ENCODE measurements at regions not wholly inside any gene's neighbourhood (a gene's known extent, or its start where the extent isn't known, plus 50 kb on each side); places are given as distances from the start of the nearest gene placed in this dataset.

DNA sequence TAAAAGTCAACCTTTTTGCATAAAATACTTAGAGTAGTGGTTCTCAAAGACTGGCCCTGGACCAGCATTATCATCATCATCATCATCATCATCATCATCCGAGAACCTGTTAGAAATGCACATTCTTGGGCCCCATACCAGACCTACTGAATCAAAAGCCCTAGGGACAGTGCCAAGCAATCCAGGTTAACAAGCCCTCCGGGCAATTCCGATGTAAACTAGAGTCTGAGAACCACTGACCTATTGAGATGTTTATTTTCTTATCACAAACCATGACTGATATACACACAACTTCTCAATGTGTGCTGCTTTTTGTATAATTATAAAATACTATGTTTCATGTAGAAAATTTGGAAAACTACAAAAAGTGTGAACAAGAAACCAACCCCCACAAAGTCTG lies 133.4 kb upstream of the GATB start:
- no peak for DNase-seq (ENCODE audit: extremely low spot score)
- CTCF ChIA-PET, result no interaction called here
- POLR2A ChIA-PET, result no interaction called here
- TF ChIP-seq, protein P1, sequence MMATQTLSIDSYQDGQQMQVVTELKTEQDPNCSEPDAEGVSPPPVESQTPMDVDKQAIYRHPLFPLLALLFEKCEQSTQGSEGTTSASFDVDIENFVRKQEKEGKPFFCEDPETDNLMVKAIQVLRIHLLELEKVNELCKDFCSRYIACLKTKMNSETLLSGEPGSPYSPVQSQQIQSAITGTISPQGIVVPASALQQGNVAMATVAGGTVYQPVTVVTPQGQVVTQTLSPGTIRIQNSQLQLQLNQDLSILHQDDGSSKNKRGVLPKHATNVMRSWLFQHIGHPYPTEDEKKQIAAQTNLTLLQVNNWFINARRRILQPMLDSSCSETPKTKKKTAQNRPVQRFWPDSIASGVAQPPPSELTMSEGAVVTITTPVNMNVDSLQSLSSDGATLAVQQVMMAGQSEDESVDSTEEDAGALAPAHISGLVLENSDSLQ (IDR thresholded peaks at IDR 0.05), result no peak
- TF ChIP-seq TARDBP (IDR thresholded peaks at IDR 0.05) (no peak), LEF1 (IDR thresholded peaks at IDR 0.05; ENCODE audit: borderline replicate concordance) (no peak), NFRKB (IDR thresholded peaks at IDR 0.05) (no peak), FOXM1 (IDR thresholded peaks at IDR 0.05; ENCODE audit: borderline replicate concordance) (no peak), L3MBTL2 (conservative IDR thresholded peaks at IDR 0.05) (no peak), ELF4 (IDR thresholded peaks at IDR 0.05) (no peak), FOXK2 (IDR thresholded peaks at IDR 0.05) (no peak), ARNT (IDR thresholded peaks at IDR 0.05) (no peak), ZNF384 (IDR thresholded peaks at IDR 0.05) (no peak), CTBP1 (IDR thresholded peaks at IDR 0.05; ENCODE audit: borderline replicate concordance) (no peak), BHLHE40 (IDR thresholded peaks at IDR 0.05; ENCODE audit: borderline replicate concordance) (no peak), HDGF (IDR thresholded peaks at IDR 0.05; ENCODE audit: borderline replicate concordance) (no peak)

DNA sequence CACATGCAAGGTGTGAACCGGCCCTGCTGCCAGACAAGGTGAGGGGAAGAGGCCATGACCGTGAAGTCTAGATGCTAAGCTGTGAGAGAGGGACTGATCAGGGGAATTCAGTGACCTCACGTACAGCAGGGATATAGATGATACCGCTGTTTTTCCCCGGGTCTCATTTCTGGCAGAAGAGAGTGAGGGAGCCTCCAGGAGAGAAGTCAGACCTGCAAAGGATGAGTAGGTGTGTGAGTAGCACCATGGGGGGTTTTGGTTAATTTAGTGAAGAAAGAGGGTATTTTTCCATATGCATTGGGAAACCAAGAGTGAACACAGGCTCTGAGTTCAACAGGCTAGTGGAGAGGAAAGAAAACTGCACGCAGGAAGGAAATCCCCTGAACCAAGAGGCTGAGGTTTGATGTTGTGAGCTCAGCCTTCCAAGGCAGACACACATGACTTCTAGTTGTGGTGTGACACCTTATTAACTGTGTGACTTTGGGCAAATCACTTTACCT lies 127.6 kb upstream of the GATB start:
- no peak for TF ChIP-seq SP1 (IDR thresholded peaks at IDR 0.05)
- TF ChIP-seq LEF1 (IDR thresholded peaks at IDR 0.05; ENCODE audit: borderline replicate concordance), result no peak
- TF ChIP-seq HDGF (IDR thresholded peaks at IDR 0.05; ENCODE audit: borderline replicate concordance), result no peak
- TF ChIP-seq ZNF384 (IDR thresholded peaks at IDR 0.05), result no peak
- no peak for TF ChIP-seq L3MBTL2 (conservative IDR thresholded peaks at IDR 0.05)
- TF ChIP-seq FOXA1 (IDR thresholded peaks at IDR 0.05), result no peak
- no peak for TF ChIP-seq NFRKB (IDR thresholded peaks at IDR 0.05)
- TF ChIP-seq FOXK2 (IDR thresholded peaks at IDR 0.05), result no peak
- TF ChIP-seq CTBP1 (IDR thresholded peaks at IDR 0.05; ENCODE audit: borderline replicate concordance), result no peak
- TF ChIP-seq FOXM1 (IDR thresholded peaks at IDR 0.05; ENCODE audit: borderline replicate concordance), result no peak
- TF ChIP-seq BHLHE40 (IDR thresholded peaks at IDR 0.05; ENCODE audit: borderline replicate concordance), result no peak
- DNase-seq (ENCODE audit: extremely low spot score), result no peak
- ChIA-PET CTCF (no interaction called here), POLR2A (no interaction called here)

DNA sequence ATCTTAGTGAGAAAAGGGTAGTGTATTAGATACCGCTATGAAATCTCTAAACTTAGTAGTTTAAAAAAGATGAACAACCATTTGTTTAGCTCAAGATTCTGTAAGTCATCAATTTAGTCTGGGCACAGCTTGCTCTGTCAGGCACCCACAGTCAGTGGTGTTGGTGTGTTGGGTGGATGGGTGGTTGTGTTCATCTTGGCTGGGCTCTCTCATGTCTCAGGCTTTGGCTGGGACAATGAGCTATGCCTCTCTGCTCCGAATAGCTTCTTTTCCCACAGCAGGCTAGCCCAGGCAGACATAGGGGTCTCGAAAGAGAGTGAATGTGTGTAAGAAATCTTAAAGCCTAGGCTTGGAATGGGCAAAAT lies 127.0 kb upstream of the GATB start:
- no peak for TF ChIP-seq ELF4 (IDR thresholded peaks at IDR 0.05)
- CTCF ChIA-PET, result interaction anchor here (0.6 kb wide), 1 partner anchor 17 kb away, joined by 3 read pairs; no protein-coding TSS in a partner anchor
- DNase-seq (ENCODE audit: extremely low spot score), result no peak
- POLR2A ChIA-PET, result no interaction called here

DNA sequence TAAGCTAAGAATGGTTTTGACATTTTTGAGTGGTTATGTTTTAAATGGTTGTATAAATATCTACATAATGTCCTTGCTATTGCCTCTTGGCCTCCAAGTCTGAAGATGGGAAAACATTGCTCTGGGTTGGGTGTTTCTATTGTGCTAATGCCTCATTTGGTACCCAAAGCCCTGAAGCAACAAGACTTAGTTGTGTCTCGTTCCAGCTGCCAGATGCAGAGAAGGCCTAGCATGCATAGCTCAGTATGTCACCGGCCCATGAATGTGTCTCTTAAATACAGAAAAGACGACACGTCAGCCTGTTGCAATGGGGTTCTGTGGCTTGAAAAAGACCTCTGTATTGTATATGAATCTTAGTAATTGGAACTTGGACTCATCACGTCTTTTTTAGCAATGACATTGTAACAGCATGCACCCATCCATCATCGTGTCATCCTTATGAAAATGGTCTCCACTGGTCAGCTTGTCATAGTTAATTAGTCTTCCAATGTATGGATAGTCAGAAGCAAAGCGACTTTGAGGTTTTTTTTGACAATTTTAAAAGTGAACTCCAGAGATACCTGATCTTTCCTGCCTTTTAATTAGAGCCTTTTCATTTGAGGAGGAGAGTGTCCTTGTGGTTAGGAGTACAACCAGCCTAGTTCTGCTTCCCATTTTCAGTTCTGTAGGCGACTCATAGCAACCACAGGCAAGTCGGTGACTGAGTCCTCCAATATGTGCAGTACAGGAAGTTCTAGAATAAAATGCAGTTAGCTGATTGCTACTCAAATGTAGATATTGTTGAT lies 126.4 kb upstream of the GATB start:
- no peak for DNase-seq (ENCODE audit: extremely low spot score)
- ChIA-PET POLR2A (no interaction called here), CTCF (interaction anchor here (0.6 kb wide), 1 partner anchor 17 kb away, joined by 3 read pairs; no protein-coding TSS in a partner anchor)
- TF ChIP-seq LEF1 (IDR thresholded peaks at IDR 0.05; ENCODE audit: borderline replicate concordance), result no peak
- no peak for TF ChIP-seq FOXA1 (IDR thresholded peaks at IDR 0.05)
- no peak for TF ChIP-seq FOXM1 (IDR thresholded peaks at IDR 0.05; ENCODE audit: borderline replicate concordance)
- no peak for TF ChIP-seq BHLHE40 (IDR thresholded peaks at IDR 0.05; ENCODE audit: borderline replicate concordance)
- TF ChIP-seq FOXK2 (IDR thresholded peaks at IDR 0.05), result no peak
- TF ChIP-seq SUZ12 (IDR thresholded peaks at IDR 0.05), result no peak
- TF ChIP-seq ARNT (IDR thresholded peaks at IDR 0.05), result no peak
- TF ChIP-seq L3MBTL2 (conservative IDR thresholded peaks at IDR 0.05), result no peak
- TF ChIP-seq HDGF (IDR thresholded peaks at IDR 0.05; ENCODE audit: borderline replicate concordance), result no peak
- TF ChIP-seq TARDBP (IDR thresholded peaks at IDR 0.05), result no peak
- TF ChIP-seq ELF4 (IDR thresholded peaks at IDR 0.05), result no peak
- no peak for TF ChIP-seq CTBP1 (IDR thresholded peaks at IDR 0.05; ENCODE audit: borderline replicate concordance)

DNA sequence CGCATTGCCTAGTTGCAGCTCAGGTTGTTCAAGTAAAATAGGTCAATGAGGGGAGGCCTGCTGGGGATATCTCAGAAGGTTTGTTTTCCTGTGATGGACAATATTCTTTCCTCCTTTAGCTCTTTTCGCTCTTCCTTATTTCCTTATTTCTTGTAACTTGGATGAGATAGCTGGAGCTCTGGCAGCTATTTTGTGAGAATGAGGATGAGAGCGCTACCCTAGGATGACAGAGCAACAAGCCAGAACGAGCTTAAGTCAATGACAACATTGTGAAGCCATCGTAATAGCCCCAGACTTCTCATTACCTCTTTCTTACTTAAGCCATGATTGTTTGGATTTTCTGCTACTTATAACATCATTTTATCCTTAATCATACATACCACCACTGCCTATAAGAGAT lies 124.3 kb upstream of the GATB start:
- ChIA-PET POLR2A (no interaction called here), CTCF (no interaction called here)
- TF ChIP-seq L3MBTL2 (conservative IDR thresholded peaks at IDR 0.05) (no peak), HDGF (IDR thresholded peaks at IDR 0.05; ENCODE audit: borderline replicate concordance) (no peak), CTBP1 (IDR thresholded peaks at IDR 0.05; ENCODE audit: borderline replicate concordance) (no peak), ZNF384 (IDR thresholded peaks at IDR 0.05) (no peak), ELF4 (IDR thresholded peaks at IDR 0.05) (no peak)
- TF ChIP-seq, protein P1 (IDR thresholded peaks at IDR 0.05), result no peak
- no peak for DNase-seq (ENCODE audit: extremely low spot score)

DNA sequence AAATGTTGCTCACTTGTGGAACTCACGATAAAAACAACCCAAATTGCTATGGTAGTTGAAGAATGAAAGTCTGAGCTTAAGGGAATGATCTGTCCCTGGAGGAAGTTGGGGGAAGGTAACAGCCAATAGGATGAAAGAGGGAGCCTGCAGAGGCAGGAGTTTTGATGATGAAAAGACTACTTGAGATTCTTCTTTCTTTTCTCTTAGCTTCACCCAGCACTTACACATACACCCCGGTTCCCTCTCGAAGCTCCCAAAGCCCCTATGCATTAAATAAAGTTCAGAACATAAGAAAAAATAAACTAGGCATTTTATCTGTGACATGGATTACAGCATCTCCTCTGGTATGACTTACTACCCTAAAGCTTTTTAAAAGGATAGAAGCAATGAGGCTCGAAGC lies 122.9 kb upstream of the GATB start:
- TF ChIP-seq HDGF (IDR thresholded peaks at IDR 0.05; ENCODE audit: borderline replicate concordance) (no peak), ELF4 (IDR thresholded peaks at IDR 0.05) (no peak), SUZ12 (IDR thresholded peaks at IDR 0.05) (no peak), NFRKB (IDR thresholded peaks at IDR 0.05) (no peak), ARNT (IDR thresholded peaks at IDR 0.05) (no peak), ZNF384 (IDR thresholded peaks at IDR 0.05) (no peak), L3MBTL2 (conservative IDR thresholded peaks at IDR 0.05) (no peak), FOXK2 (IDR thresholded peaks at IDR 0.05) (no peak)
- TF ChIP-seq, protein P1 (IDR thresholded peaks at IDR 0.05), result no peak
- no peak for DNase-seq (ENCODE audit: extremely low spot score)
- POLR2A ChIA-PET, result no interaction called here
- CTCF ChIA-PET, result interaction anchor here (0.5 to 0.6 kb wide), 2 partner anchors 23 to 395 kb away, joined by 3 to 8 read pairs; no protein-coding TSS in a partner anchor
